ENCODE measurements at regions not wholly inside any gene's neighbourhood (a gene's known extent, or its start where the extent isn't known, plus 50 kb on each side); places are given as distances from the start of the nearest gene placed in this dataset.
A peak's percentile ranks its signal among the peaks of the same experiment; 100 is the strongest.

DNA sequence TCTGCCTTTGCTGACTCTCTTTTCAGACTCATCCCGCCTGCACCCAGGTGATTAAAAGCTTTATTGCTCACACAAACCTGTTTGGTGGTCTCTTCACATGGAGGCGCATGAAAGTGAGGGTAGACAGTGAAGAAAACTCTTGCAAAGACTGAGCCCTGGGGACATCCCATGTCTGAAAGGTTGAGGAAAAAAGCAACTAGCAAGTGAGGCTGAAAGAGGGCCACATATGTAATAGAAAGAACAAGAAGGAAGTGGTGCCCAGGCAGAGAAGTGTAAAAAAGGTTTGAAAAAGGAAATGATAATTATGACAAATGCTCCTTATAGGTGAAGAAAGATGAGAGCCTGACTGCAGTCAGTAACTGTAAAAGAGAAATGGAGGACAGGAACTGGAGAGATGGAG is 115.9 kb upstream of the NEK7 start:
- DNase-seq (ENCODE audit: low spot score) = no peak

DNA sequence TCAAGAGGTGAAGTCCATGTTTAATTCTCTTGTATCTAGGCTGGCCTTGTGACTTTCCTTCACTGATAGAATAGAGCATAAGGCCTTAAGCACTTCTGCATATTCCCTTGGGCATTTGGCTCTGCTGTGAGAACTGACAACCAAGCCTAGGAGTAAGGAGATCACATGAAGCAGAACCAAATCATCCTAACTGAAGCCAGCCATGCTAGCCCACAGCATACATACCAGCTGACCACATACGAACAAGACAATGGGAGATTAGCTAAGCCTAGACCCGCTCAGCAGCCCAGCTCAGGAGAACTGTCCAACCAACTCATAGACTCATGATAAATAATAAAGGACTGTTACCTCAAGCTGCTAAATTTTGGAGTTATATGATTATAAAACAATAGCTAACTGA is 114.6 kb upstream of the NEK7 start:
- no peak for DNase-seq (ENCODE audit: low spot score)

DNA sequence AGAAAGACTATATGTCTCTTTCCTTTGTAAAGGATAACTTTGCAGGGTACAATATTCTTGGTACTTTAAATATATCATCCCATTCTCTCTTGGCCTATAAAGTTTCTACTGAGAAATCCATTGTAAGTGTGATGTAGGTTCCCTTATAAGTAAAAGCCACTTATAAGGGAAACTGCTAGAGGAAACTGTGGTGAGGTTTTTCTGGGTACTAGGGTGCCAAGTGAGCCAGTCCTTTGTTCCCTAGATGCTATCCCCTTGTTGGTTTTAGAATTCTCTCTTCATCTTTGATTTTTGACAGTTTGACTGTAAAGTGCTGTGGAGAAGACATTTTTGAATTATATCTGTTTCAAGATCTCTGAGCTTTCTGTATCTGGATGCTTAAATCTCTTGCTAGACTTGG is 108.9 kb upstream of the NEK7 start:
- no peak for DNase-seq (ENCODE audit: low spot score)

DNA sequence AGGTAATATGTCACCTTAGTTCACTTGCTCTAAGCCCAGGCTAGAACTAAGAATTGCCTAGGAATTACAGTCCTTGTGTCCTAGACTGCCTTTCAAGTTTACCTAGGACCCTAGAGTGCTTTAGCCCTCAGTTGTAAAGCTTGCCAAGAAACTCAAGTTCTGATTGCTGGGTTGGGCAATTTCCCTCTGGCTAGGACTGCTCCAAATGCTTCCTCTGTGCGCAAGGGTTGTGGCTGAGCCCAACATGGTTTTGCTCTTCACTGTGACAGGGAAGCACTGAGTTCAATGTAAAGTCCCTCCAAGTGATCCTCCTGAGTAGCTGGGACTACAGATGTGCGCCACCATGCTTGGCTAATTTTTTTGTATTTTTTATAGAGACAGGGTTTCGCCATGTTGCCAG is 102.3 kb upstream of the NEK7 start:
- DNase-seq (ENCODE audit: low spot score) = no peak

DNA sequence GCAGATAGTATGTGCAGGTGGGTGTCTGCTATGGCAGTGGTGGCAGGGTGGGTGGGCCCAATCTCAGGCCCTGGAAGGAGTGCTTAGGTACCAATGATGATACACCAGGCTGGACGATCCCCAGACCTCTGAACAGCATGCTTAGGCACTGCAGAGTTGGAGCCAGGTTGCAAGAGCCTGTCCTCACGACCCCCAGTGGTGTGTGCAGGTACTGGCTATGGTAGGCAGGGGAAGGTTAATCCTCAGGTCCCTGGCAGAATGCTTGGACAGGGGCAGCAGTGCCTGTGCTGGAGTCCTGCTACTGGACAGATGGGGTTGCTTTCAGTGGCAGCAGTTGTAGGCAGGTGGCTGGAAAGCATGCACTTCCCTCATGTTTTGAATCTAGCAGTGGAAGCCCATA is 100.5 kb upstream of the NEK7 start:
- DNase-seq (ENCODE audit: low spot score) = peak; percentile 48

DNA sequence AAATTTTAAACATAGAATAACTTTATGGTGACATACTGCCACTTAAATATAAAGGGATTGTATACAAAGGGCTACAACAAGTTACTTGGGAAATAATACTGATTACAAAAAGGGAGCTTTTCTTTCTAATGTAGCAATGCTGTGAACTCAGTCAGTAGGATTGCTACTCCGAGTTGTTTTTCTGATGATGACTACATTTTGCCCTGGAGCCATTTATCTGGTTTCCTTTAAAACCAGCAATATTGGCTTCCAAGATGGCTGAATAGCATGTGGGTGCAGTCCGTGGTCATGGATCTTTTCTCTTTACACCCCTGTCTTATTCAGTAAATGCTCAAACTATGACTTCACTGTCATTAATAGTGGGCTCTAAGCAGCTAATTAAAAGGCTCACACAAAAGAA is 92.6 kb upstream of the NEK7 start:
- DNase-seq (ENCODE audit: low spot score) = no peak

DNA sequence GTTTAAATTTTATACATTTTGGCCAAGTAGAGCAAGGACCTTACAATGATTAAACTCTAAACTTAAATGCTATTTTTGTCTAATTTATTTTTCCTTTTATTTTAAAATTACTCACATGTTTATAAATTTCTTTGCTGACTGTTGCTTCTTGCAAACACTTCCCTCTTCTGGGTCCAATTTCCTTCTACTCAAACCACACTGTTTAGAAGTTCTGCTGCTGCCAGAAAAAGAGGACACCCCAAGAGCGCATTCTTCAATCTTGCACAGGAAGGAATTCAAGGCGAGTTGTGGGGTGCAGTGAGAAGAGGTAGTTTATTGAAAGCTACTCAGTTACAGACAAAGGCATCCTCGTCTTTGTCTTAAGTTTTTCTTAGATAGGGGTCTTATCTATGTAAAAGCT is 88.5 kb upstream of the NEK7 start:
- no peak for DNase-seq (ENCODE audit: low spot score)

DNA sequence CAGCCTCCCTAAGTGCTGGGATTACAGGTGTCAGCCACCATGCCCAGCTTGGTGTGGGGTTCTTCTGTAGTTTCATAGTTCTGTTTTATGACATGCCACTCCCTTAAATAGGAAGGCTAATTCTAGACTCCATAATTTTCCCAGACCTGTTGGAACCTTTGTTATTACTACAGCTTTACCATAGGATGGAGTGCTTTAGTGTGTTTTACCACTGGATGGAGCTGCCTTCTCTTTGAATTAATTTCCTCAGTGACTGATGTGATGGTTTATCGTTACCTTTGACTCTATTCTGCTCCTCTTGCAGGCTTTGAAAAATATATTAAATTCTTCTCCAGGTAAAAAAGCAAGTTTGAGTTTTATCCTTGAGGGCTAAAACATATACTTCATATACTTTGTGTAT is 84.6 kb upstream of the NEK7 start:
- no peak for DNase-seq (ENCODE audit: low spot score)

DNA sequence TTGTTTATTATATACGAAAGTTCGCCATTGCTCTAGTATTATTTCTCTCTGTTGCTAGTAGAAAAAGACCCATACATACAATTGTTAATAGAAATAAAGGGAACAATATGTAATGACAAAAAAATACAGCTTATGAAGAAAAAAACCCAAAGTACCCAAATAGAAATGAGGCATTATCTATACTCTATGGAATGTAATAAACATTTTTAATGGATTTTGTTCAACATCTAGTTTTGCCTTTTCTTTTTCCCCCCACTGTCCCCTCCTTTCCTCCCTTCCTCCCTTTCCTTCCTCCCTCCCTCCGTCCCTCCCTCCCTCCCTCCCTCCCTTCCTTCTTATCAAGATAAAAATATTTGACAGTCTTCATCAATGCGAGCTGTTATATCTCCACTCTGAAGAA is 81.5 kb upstream of the NEK7 start:
- DNase-seq (ENCODE audit: low spot score) = no peak

DNA sequence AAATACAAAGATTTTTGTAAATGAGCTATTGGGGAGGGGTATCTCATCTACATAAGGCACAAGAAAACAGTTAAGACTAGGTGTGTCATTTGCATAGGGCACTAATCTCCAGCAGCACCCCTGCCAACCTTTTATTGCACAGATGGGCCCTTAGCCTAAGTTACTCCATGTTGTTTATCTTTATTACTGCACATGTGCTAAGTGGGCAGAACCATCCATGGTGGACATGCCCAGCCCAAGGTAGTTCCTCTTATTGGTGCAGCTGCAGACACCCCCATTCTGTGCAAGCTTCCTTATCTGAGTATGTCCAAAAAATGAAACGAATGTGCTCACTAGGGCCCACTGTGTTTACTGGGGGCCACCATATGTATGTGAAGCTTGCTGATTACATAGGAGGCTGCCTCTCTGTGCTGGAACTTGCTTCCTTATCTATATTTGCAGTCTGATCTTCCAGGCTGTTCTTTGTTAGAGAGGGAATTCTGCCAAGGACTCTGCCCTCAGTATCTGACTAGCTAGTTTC is 77.3 kb upstream of the NEK7 start:
- no peak for DNase-seq (ENCODE audit: low spot score)

DNA sequence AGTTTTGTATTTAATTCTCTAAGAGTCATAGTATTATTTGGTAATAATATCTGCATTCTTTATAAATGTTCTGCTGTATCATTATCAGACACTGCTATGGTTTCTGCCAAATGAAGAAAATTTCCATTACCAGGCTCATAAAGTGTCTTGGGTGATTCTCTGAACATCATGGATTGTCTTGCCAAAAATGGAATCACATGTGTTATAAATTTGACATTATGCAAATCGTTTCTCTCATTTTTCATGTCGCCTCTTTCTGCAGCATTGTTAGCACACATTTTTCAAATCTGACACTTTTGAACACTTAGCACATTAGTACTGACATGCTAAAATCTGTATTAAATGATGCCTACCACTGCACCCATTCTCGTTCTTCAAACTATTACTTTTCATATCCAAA is 74.2 kb upstream of the NEK7 start:
- DNase-seq (ENCODE audit: low spot score) = no peak

DNA sequence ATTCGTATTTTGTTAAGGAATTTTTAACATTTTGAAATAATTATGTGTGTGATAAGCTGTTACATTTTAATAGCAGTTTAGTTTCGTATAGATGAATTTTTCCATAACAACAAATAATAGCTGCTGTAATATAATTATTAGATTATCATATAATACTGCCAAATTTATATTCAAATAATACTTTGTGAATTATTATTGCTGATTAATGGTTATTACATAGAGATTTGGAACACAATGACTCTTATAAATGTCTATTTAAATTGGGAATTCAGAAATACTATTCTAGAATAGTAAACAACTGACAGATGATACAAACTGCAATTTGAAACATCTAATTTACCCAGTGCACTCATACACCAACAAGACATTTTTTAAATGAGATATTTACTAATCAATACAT is 73.2 kb upstream of the NEK7 start:
- no peak for DNase-seq (ENCODE audit: low spot score)

DNA sequence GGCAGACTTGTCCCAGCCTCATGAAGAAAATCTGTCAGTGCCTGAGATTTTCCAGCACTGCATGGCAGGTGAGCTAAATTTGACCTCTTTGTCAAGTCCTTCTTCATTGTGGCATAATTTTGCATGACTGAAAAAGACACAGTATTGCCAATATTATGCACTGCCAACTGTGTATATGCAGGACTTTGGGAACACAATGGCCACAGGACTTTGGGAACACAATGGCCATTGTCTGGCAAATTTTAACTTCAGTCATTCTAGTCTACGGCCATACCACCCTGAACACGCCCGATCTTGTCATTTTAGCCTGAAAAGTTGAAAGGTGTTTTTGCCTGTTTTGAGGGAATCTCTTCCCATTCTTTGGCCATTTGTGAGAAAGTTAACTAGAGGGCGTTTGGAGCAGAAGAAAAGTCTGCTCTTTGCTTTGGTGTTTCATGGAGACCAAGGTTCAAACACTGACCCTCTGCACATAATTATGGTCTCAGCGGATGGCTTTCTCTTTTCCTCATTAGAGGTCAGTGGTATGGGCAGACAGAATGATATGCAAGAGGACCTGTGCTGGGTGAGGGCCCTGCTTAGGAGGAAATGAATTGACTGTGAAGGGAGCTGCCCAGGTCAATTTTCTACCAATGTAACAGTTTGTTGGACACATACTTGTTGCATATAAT is 72.4 kb upstream of the NEK7 start:
- DNase-seq (ENCODE audit: low spot score) = no peak

DNA sequence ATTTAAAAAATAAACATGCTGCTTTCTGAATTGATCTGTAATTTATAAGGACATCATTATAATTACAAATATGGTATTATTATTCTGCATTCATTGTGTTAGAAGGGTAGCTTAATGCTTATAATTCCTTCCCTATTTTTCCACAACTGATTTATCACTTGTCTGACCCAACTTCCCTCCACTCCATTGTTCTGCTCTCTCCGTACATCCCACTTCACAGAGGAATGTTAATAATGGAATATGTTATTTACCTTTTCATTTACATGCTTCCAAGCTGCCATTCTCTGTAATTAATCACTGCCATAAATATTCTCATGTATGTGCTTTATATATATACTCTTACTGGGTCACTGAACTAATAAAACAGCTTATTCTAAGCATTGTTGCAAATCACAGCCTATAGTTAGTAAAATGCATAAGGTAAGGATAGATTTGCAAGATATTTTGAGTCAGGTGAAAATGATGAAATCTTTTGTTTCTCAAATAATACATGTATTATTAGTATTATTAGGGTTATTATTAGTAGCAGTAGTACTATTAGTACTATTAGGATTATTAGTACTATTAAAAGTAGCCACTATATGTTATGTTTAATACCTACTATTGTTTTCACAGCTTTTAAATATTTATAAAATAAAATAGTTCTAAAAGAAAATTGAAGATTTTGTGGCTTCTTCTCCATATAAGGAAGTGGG is 70.6 kb upstream of the NEK7 start:
- DNase-seq (ENCODE audit: low spot score) = no peak

DNA sequence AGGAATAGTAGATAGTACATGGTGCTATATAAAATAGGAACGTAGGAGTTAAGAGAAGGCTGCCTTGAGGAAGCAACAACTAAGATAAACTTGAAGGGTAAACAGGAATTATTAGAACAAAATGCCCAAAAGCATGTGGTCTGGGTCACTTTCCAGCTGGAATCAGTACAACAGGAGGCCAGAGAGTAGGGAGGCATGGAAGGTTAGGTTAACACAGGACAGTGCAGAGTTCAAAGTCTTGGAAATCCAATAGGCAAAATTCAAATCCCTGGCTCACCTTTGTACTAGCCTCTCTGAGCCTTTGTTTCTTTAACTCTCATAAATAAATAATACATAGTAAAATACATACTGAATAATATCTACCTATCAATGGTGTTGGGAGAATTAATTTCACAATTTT is 69.0 kb upstream of the NEK7 start:
- DNase-seq (ENCODE audit: low spot score) = no peak

DNA sequence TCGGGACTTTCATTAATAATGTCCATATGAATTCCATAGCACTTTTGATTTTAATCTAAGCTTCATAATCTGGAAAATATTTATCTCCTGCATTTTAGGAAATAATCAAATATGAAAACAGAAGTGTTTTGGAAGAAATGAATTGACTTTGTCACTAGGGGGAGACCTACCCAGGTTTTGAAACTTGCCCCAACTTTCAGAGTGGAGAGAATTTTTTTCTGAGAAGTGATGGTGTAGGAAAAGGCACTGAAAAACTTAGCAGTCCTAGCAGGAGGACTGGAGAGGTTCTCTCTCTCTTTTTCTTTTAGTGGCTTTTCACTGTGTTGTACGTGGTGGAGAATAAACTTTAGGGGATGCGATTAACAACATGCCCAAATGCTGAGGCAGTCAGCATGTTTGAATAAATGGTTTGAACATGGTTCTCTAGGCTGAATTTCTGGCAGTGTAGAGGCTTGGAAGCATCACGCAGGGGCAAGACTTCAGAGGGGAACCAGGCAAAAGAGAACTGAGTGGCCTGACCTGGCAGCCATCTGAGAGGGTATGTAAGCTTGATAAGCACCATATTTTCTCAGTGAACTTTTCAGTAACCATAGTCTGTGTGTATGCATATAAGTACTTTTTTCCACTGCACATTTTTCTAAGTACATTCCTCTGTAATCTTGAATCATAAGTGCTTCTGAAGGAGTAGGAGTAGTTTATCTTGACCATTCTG is 68.3 kb upstream of the NEK7 start:
- peak; percentile 32 for DNase-seq (ENCODE audit: low spot score)

DNA sequence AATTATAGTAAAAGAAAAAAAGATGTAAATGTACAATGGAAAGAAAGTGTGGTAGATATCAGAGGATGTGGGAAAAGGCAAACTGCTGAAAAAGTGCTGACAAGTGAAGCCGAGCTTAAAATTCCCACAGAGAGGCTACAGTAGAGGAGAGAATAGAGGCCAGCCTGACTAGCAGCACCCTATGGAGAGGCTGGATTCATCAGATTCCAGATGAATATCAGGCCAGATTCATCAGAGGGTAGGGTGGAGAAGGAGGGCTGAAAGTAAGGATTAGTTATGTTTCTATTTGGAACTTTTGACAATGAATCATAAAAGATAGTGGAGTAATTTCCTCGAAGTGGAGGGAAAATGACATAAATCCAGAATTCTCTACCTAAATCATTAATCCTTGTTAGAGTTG is 60.4 kb upstream of the NEK7 start:
- no peak for DNase-seq (ENCODE audit: low spot score)

DNA sequence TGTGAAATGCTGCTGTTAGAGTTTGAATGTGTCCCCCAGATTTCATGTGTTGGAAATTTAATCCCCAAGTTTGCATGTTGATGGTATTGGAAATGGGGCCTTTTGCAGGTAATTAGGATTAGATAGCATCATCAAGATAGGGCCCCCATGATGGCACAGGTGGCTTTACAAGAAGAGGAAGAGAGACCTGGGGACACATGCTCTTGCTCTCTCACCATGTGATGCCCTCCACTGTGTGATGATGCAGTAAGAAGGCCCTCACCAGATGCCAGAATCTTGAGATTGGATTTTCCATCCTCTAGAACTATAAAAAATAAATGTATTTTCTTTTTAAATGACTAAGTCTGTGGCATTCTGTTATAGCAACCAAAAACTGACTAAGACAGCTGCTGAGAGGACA is 57.0 kb upstream of the NEK7 start:
- DNase-seq (ENCODE audit: low spot score) = no peak

DNA sequence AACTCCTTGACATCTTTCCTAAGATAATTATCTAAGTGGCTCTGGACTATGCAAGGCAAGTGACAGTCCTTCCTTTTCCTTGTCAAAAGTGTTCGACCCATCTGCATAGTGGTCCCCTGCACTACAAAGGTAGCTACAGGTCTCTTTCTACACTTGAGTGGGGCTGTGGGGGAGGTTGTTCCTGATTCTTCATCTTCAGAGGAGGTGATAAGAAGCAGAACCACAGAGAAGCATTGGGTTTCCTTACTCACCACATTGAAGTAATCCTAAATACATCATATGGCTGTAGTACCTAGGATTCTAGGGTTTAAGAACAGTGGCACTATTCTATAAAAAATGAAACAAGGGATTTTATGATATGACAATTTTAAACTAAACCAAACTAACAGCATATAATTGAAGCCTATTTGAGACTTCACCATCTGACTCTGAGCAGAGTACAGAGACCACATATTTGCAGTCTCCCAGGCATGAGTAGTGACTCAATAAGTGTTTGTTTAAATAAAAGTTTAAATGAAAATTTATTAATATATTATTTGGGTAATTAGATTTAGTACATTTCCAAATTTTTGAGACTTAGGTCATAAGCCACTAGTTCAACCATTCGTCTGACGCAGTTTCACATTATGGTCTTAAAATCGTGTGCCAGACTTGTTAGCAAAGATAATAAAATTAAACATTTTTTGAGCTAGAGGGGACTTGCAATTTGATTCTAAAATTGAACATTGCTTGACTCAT is 54.9 kb upstream of the NEK7 start:
- DNase-seq (ENCODE audit: low spot score) = no peak

DNA sequence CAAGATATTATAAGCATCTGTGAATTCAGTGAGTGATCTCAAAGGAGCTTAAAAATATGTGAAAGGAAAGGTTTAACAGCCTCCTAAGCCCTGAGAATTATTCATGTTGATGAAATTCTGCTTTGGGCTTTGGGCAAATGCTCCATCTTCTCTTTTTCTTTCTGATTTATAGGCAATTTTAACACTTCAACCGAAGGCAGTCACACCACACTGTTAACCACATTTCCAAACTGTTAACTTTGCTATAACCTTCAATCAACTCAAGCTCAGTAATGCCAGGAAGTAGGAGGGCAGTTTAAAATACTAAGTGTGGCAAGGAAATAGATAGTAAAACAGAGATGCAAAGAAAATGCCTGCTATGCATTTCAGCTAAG is 54.4 kb upstream of the NEK7 start:
- no peak for DNase-seq (ENCODE audit: low spot score)

DNA sequence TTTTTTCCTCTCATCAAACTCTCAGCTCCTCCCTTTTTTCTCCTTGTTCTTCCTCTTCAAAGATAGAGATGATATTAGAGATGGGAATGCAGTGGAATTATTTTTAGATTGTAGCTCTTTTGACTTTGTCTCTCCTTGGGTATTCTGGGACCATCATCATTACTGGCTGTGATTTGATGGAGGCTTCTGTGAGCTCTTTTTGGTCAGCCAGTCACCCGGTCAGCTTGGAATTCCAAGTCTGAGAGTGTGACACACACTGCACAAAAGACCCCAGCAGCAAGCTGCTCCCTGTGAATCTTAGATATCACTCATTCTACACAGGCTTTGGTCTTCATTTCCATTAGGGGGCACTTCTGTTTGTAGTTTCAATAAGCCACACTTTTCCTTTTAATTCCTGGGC is 51.6 kb upstream of the NEK7 start:
- no peak for DNase-seq (ENCODE audit: low spot score)

DNA sequence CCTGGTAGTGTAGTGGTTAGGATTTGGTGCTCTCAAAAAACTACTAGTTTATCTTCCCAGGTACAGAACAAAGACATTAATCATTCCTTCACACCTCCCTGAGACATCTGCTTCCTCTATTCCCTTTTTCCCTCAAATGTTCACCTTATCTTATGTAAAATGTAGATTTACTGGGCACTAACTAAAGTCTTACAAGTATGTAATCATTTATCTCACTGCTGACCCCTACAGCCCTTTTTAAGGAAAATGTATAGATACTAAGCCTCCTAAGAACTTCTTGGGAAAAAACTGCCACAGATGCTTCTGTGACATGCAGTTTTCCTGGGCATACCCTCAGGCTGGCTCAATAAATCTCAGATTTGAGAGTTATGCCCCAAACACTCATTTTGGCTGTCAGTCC is 50.8 kb upstream of the NEK7 start:
- no peak for DNase-seq (ENCODE audit: low spot score)
